PC-9 (cell line): ENCODE measurements at regions not wholly inside any gene's neighbourhood (a gene's known extent, or its start where the extent isn't known, plus 50 kb on each side); places are given as distances from the start of the nearest gene placed in this dataset.

Experiments used
- CTCF ChIP-seq: fragments of 200-600 bp; sonication (generic); conservative IDR thresholded peaks from 2 replicates; pipeline ENCODE4 v1.6.1; 2017; ENCODE audit warnings: mixed run types, antibody characterized with exemption, mild to moderate bottlenecking, moderate library complexity
- EZH2 ChIP-seq: fragments of 200-600 bp; sonication (generic); IDR thresholded peaks from 2 replicates; pipeline ENCODE4 v1.8.0; 2017; ENCODE audit warnings: antibody characterized with exemption, low read depth

DNA sequence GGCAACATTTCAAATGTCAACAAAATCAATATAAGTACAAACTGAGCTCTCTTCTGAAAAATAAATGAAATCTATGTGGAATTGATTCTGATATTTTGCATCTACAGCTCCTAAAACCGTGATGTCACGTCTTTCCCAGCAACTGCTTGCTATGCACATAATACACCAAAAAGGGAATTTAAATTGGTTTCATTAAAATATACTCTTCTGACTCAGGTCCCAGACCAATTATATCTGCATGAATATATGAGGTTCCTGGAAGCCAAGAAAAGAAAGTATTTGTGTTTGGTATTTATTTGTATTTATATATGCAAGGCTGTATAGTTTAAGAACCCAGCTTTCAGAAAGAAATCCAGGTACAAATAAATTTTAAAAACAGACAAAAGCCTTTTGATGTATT lies 1282.5 kb downstream of the SUCLG1 start:
- TF ChIP-seq CTCF (no peak), EZH2 (no peak)
